ENCODE measurements at regions not wholly inside any gene's neighbourhood (a gene's known extent, or its start where the extent isn't known, plus 50 kb on each side); places are given as distances from the start of the nearest gene placed in this dataset.

- DNase-seq (ENCODE audit: low read depth): no peak
Observed at GRCh38 chr3:174403831-174404230, 455.3 kb upstream of the NAALADL2 start.

- peak; percentile 13 for DNase-seq (ENCODE audit: low read depth)
Observed at GRCh38 chr3:174408310-174408709, 450.8 kb upstream of the NAALADL2 start.

GRCh38 chr3:174409086-174409743 lies 449.9 kb upstream of the NAALADL2 start:
- no peak for DNase-seq (ENCODE audit: low read depth)

- no peak for DNase-seq (ENCODE audit: low read depth)
Observed at GRCh38 chr3:174413062-174413912, 445.8 kb upstream of the NAALADL2 start.

DNA sequence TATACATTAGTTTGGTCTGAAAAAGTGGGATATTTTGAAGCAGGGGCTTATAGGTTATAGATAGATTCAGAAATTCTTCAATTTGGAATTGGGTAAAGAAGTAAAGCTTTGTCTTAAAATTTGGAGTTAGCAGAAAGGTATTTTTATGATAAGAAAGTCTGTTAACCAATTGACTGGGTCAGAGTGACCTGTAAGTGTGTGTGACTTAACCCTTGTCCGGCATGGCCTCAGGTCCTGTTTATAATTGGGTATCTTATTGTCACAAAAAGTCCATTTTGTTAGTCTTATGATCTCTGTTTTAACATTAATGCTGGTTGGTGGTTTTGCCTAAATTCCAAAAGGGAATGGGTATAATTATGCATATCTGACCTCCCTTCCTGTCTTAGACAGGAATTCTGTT lies 444.2 kb upstream of the NAALADL2 start:
- no peak for DNase-seq (ENCODE audit: low read depth)

DNA sequence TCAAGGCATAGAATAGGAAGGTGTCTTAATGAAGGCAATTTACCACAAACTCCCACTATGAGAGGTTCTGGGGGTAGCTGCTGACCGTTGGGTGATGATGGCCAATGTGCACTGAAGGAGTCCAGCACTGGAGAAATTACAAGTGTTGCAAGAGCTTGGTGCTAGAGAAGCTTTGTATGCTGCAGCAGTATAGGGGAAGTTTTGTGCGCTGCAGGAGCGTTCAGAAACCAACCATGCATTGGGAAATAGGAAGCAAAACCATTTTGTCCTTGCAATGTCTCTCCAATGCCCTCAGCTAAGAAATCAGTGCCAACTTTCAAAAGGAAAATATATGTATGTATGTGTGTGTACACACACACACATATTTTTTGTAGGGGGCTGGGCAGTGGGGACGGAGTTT lies 441.6 kb upstream of the NAALADL2 start:
- DNase-seq (ENCODE audit: low read depth): no peak

GRCh38 chr3:174419216-174419615 lies 439.9 kb upstream of the NAALADL2 start:
- DNase-seq (ENCODE audit: low read depth): no peak

DNA sequence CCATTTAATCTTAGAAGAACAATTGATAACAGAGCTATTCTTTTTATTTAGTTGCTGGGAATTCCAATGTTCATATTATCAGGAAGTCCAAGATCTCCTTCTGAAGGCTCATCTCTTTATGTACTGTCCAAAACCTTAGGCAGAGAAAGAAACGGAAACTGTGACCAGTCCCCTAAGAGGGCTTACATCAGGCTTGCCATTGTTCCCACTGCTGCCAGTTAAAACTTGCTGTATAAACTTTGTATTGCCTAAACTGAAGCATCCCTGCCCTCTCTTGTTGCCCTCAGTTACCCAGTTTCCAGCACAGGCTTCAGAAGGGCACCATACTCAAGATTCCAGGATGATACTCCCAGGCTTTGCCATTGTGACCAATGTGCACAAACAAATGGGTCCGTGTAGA lies 435.2 kb upstream of the NAALADL2 start:
- no peak for DNase-seq (ENCODE audit: low read depth)

DNA sequence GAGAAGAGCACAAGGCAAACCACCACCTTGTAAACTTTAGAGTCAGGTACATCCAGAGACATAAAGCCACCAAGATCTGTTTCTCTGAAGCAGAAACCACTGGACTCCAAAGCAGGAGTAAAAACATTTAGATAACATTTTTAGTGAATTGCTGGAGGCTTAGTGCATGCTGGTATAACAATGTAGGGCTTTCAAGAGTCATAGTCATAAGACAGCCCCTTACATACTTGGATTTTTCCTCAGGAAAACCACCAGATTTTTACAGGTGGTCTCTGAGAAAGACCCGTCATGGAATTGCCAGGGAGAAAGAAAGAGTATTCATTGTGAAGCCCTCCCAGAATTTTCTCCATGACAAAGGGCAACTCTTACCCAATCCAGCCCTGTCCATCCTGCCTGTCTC lies 434.5 kb upstream of the NAALADL2 start:
- DNase-seq (ENCODE audit: low read depth): no peak

DNA sequence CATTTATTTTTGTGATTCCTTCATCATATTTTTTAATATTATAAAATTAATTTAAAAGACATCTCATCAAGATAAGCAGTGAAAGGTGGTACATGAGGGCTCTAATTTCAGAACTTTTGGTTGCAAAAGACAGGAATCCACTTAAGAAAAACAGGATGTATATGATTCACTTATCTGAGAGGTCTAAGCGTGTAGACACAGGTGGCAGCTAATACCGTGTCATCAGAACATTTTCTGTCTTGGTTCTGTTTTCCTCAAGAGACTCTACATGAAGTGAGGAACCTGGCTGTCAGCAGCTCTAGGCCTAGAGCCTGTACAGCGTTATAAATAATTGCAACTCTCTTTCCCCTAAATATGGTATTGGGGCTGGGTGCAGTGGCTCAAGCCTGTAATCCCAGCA lies 433.7 kb upstream of the NAALADL2 start:
- DNase-seq (ENCODE audit: low read depth): no peak

- no peak for DNase-seq (ENCODE audit: low read depth)
Observed at GRCh38 chr3:174430986-174431385, 428.1 kb upstream of the NAALADL2 start.

DNA sequence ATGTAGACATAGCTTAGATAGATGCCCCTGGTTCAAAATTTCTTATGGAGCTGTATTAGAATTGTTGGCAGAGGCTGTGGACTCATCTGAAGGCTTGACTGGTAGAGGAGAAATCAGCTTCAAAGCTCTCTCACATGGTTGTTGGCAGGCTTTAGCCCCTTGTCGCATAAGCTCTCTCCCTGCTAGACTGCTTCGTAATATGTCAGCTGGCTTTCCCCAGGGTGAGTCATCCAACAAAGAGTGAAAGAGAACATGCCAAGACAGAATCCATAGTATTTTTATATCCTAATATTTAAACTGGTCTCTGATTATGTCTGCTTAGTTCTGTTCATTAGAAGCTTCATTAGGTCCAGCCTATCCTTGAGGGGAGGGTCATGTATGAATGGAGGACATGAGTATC lies 427.4 kb upstream of the NAALADL2 start:
- no peak for DNase-seq (ENCODE audit: low read depth)

- no peak for DNase-seq (ENCODE audit: low read depth)
Observed at GRCh38 chr3:174436367-174436766, 422.8 kb upstream of the NAALADL2 start.

- DNase-seq (ENCODE audit: low read depth): no peak
Observed at GRCh38 chr3:174438501-174439145, 420.5 kb upstream of the NAALADL2 start.

GRCh38 chr3:174439331-174440252 lies 419.5 kb upstream of the NAALADL2 start:
- DNase-seq (ENCODE audit: low read depth): peak; percentile 97

DNA sequence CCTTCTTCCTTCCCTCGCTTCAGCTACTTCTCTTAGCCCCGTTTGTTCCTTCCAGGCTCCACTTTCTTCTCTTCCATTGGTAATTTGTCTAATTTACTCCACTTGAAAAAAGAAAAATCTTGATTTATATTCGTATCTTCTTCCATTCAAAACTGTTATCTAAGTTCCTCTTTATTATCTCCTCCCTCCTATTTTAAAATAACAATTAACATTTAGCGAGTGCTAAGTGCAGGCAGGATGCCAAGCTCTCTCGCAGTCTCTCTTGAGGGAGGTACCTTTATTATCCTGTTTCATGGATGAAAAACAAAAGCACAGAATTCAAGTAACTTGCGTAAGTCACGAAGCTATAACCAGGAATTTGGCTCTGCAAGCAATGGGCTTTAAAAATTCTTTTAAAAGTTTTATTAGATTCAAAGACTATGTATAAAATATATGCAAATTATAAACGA lies 418.9 kb upstream of the NAALADL2 start:
- DNase-seq (ENCODE audit: low read depth): peak; percentile 49

DNA sequence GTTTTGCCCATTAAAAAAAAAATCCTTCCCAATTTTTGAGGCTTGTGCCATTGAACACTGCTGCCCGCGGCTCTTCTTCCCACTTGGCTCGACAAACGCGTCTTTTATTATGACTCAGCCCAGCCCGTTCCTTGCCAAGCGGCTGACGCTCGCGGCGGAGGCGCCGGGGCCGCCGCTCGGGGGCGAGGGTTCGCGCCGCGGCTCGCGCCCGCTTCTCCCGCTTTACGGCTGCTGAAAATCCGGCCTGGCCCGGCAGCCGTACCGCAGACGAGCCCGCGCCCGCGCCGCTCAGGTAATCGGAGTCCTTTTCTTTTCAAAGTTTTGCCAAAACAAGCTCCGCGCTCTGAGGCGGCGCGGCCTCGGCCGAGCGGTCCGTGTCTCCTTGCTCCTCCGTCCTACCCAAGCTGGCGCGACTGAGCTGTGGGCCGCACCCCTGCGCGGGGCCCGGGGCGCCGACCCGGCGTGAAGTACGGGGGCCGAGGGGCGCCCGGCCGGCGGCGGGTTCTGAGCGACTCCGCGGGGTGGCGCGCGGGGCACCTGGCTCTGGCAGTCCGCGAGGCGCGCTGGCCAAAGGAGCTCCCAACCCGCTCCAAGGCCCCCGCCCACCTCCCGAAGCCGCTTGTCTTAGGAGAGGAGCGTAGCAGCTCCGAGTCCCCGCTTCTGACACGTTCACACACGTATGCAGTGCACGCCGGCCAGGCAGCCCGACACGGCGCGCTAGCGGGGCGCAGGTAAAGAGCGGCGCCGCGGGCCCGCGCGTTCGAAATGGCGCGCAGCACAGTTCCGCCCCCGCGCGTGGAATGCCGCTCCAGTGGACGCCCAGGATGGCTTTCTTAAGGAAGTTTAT lies 418.2 kb upstream of the NAALADL2 start:
- DNase-seq (ENCODE audit: low read depth): peak; percentile 86

DNA sequence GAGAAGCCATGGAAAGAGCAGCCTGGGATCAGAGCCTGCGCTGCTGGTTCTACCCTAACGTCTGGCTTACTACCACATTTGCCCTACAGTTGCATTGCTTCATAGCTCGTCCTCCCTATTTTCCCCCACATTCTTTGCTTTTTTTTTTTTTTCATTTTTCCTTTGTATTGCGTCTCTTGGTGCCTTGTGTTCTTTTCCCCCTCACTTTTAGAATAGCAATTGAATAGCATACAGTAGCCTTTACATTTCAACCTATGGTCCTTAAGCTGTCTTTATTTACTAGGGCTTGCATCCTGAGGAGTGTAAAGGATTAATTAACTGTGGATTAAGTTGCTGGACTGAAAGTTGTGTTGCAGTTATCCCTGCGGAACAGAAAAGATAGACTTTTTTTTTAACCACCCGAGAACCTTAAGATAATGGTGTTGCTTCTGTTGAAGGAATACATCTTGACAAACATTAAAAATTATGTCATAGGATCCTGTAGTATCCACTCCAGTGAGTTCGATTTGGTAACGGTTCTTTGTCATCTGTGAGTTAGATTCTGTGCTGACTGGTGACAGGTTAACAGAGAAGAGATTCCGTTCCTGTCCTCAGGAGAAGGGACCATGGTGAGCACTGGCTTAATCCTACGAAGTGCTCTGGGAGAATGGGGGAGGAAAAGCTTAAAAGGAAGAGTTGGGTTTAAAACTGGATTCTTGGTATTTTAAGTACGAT lies 417.4 kb upstream of the NAALADL2 start:
- peak; percentile 79 for DNase-seq (ENCODE audit: low read depth)

DNA sequence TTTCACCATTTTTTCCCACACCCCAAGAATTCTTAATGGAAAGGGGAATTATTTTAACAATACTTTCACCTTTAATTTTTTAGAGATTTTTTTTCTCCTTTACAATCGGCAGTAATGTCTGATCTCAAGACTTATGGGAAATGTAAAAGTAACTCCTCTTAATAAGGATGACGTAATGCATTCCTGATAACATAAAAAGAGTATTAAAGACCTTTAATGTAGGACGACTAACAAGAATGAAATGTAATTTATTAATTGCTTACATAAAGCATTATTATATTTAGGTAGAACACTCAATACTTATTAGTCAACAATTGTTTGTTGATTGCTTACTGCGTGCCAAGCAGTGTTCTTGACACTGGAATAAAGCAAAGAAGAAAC lies 416.8 kb upstream of the NAALADL2 start:
- DNase-seq (ENCODE audit: low read depth): no peak

GRCh38 chr3:174444391-174444790 lies 414.7 kb upstream of the NAALADL2 start:
- no peak for DNase-seq (ENCODE audit: low read depth)

Data from fibroblast of the conjunctiva (primary cell).